MM.1S (cell line): ENCODE measurements at regions not wholly inside any gene's neighbourhood (a gene's known extent, or its start where the extent isn't known, plus 50 kb on each side); places are given as distances from the start of the nearest gene placed in this dataset.

Experiments used
- DNase-seq: peaks from one replicate; pipeline ENCODE4 v3.0.0-alpha.2; 2015
- H2AFZ ChIP-seq: fragments of 300-600 bp; sonication (generic); 2 replicates; pipeline ENCODE4 v1.6.0; 2016; ENCODE audit warnings: antibody characterized with exemption, low read length
- H3F3A ChIP-seq: fragments of 300-600 bp; sonication (generic); 2 replicates; pipeline ENCODE4 v1.6.1; 2016; ENCODE audit warnings: mild to moderate bottlenecking, antibody characterized with exemption, low read length, moderate library complexity, mixed read lengths; ENCODE audit not compliant: insufficient read depth
- H3K27ac ChIP-seq: fragments of 300-600 bp; sonication (generic); 2 replicates; pipeline ENCODE4 v1.5.1; 2016; ENCODE audit warnings: mild to moderate bottlenecking, low read length
- H3K27me3 ChIP-seq: fragments of 300-600 bp; sonication (generic); replicated peaks from 2 replicates; pipeline ENCODE4 v1.6.0; 2016; ENCODE audit warnings: low read length; ENCODE audit not compliant: insufficient read depth
- H3K36me3 ChIP-seq: fragments of 300-600 bp; sonication (generic); replicated peaks from 2 replicates; pipeline ENCODE4 v1.6.1; 2016; ENCODE audit warnings: mild to moderate bottlenecking, low read length, mixed read lengths; ENCODE audit not compliant: insufficient read depth
- H3K4me1 ChIP-seq: fragments of 300-600 bp; sonication (generic); 2 replicates; pipeline ENCODE4 v1.6.1; 2016; ENCODE audit warnings: low read length, mixed read lengths
- H3K4me2 ChIP-seq: fragments of 300-600 bp; sonication (generic); 2 replicates; pipeline ENCODE4 v1.6.0; 2016; ENCODE audit warnings: low read depth, low read length
- H3K4me3 ChIP-seq: fragments of 300-600 bp; sonication (generic); 2 replicates; pipeline ENCODE4 v1.5.1; 2016; ENCODE audit warnings: low read length, mixed read lengths
- H3K79me2 ChIP-seq: fragments of 300-600 bp; sonication (generic); 2 replicates; pipeline ENCODE4 v1.6.1; 2016; ENCODE audit warnings: mixed run types, low read length, mixed read lengths
- H3K9ac ChIP-seq: fragments of 300-600 bp; sonication (generic); 2 replicates; pipeline ENCODE4 v1.6.1; 2016; ENCODE audit warnings: low read length, mixed read lengths
- H3K9me2 ChIP-seq: fragments of 300-600 bp; sonication (generic); replicated peaks from 2 replicates; pipeline ENCODE4 v1.6.1; 2016; ENCODE audit warnings: mild to moderate bottlenecking, low read length, mixed read lengths; ENCODE audit not compliant: insufficient read depth
- H3K9me3 ChIP-seq: fragments of 300-600 bp; sonication (generic); replicated peaks from 2 replicates; pipeline ENCODE4 v1.6.1; 2016; ENCODE audit warnings: mild to moderate bottlenecking, low read length, mixed read lengths; ENCODE audit not compliant: insufficient read depth
- H4K20me1 ChIP-seq: fragments of 300-600 bp; sonication (generic); 2 replicates; pipeline ENCODE4 v1.6.1; 2016; ENCODE audit warnings: mild to moderate bottlenecking, low read length, moderate library complexity, mixed read lengths; ENCODE audit not compliant: insufficient read depth
- EZH2 ChIP-seq: fragments of 300-600 bp; sonication (generic); optimal IDR thresholded peaks from 2 replicates; pipeline ENCODE3; 2017; ENCODE audit warnings: low read depth, mild to moderate bottlenecking, antibody characterized with exemption, low read length, mixed read lengths
- EZH2phosphoT487 ChIP-seq: fragments of 300-600 bp; sonication (generic); IDR thresholded peaks from 2 replicates; pipeline ENCODE4 v1.6.1; 2018; ENCODE audit warnings: antibody characterized with exemption, low read length
- TF ChIP-seq, protein P1 (sequence below): fragments of 300-600 bp; sonication (generic); IDR thresholded peaks from 2 replicates; pipeline ENCODE4 v1.5.1; 2016; ENCODE audit warnings: antibody characterized with exemption, low read length, mixed read lengths

DNA sequence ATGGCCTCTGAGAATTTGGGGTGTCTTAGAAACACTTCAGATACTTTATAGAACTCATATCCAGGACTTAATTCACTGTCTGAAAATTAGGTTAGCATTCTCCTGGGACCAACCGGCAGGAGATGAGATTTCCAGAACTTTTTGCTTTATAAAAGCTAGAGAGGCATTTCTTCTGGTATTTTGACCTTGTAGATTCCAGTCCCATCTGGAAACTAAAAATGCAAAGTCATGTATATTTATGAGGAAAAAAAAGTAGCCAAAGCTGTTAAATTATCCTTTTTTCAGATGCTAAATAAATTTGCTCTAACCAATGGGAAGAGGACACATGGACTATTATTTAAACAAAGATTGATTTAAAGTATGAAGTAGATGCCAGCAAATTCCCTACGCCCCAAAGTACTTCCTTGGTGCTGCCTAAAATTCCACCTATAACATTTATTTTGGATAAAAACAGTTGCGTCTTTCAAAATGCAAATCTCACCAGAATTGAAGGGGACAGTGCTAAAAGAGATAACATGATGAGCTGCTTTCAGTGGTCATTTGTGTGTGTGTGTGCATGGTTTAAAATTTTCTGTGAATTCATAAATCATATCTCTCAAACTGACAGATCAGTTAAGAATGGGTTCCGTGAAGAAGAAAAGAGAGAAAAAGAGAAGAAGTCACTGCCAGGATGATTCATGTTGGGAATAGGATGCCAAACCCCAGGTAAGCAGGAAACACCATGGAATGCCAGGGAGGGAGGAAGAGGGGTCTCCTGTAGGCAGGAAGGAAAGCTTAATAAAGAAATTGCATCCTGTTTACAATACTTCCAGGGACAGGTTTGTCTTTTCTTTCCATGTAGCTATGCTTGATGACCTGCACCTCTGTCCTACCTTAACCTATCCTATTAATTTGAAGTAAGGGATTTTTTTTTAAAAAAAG is 97.7 kb upstream of the RGS6 start:
- no peaks in the 10 kb centered on the region for H3K9me2 ChIP-seq
- H3K79me2 ChIP-seq: no peaks in the 10 kb centered on the region
- no peak overlapping the region for H2AFZ ChIP-seq
- no peak overlapping the region for H3K27ac ChIP-seq
- no peak overlapping the region for H3K4me3 ChIP-seq
- no peaks in the 10 kb centered on the region for H3F3A ChIP-seq
- H3K27me3 ChIP-seq: no peaks in the 10 kb centered on the region
- no peak for DNase-seq
- H4K20me1 ChIP-seq: no peaks in the 10 kb centered on the region
- no peaks in the 10 kb centered on the region for H3K4me1 ChIP-seq
- no peaks in the 10 kb centered on the region for H3K9me3 ChIP-seq
- H3K9ac ChIP-seq: no peak overlapping the region
- H3K4me2 ChIP-seq: no peak overlapping the region
- H3K36me3 ChIP-seq: no peaks in the 10 kb centered on the region
- no peak for TF ChIP-seq EZH2phosphoT487
- TF ChIP-seq, protein P1, sequence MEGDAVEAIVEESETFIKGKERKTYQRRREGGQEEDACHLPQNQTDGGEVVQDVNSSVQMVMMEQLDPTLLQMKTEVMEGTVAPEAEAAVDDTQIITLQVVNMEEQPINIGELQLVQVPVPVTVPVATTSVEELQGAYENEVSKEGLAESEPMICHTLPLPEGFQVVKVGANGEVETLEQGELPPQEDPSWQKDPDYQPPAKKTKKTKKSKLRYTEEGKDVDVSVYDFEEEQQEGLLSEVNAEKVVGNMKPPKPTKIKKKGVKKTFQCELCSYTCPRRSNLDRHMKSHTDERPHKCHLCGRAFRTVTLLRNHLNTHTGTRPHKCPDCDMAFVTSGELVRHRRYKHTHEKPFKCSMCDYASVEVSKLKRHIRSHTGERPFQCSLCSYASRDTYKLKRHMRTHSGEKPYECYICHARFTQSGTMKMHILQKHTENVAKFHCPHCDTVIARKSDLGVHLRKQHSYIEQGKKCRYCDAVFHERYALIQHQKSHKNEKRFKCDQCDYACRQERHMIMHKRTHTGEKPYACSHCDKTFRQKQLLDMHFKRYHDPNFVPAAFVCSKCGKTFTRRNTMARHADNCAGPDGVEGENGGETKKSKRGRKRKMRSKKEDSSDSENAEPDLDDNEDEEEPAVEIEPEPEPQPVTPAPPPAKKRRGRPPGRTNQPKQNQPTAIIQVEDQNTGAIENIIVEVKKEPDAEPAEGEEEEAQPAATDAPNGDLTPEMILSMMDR: no peak
- no peak for TF ChIP-seq EZH2

DNA sequence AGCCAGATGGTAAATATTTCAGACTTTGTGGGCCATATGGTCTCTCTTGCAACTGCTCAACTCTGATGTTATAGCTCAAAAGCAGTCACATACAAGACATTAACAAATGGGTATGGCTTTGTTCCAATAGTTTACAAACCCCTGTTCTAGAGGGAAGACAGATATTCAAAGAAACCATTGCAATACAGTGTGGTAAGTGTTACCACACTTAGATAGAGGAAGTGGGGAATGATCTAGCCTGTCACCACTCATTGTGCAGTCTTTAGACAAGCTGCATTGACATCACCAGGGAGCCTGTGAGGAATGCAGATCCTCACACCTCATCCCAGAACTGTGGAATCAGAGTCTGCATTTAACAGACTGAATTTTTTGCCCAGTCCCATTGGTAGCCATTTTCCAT is 80.0 kb upstream of the RGS6 start:
- TF ChIP-seq, protein P1: no peak
- TF ChIP-seq EZH2phosphoT487: no peak
- no peak for TF ChIP-seq EZH2
- Histone ChIP-seq H3K36me3 (no peaks in the 10 kb centered on the region), H4K20me1 (no peaks in the 10 kb centered on the region), H3K27me3 (no peaks in the 10 kb centered on the region), H3K27ac (no peak overlapping the region), H3F3A (no peaks in the 10 kb centered on the region), H3K4me3 (no peak overlapping the region), H3K4me2 (no peak overlapping the region), H3K9me3 (no peaks in the 10 kb centered on the region), H3K9me2 (no peaks in the 10 kb centered on the region), H3K79me2 (no peaks in the 10 kb centered on the region), H2AFZ (no peak overlapping the region), H3K9ac (no peak overlapping the region), H3K4me1 (peaks cover 6% of the 10 kb centered on the region)
- DNase-seq: no peak

DNA sequence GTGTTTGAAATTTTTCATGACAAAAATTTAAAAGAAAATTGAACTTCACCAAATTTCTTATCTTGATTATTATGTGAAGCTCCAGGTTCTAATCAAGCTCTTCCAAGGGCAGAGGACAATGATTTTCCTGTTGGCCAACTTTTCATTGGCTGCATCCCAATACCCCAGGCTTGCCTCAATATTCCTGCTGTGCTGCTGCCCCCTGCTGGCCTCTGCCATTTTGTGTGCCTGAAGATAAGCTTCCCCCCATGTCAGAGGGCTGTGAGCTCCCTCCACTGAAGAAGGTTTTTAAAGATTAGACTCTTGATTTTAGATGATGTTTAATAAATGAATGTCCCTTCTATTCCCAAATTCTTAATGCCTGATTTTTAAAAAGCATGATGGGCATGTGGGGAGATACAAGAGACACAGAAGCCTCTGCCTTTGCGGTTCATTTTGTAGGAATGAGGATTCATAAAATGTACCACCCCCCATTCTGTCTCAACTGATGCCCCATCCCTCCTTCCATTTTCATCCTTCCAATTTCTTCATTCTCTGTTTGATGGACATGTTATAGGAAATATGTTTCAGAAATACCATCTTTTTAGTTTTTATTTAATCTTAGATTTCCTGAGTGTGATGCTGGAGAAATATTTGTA is 76.7 kb upstream of the RGS6 start:
- peak; percentile 33 for DNase-seq
- H3K27ac ChIP-seq: peak overlapping the region; percentile 38; the same call in 1 of the 2 replicates
- no peaks in the 10 kb centered on the region for H3K27me3 ChIP-seq
- H2AFZ ChIP-seq: peak overlapping the region; percentile 22; the same call in 1 of the 2 replicates
- H3K9me2 ChIP-seq: no peaks in the 10 kb centered on the region
- H3K9ac ChIP-seq: no peak overlapping the region
- peaks cover 6% of the 10 kb centered on the region for H3K4me1 ChIP-seq
- H3K79me2 ChIP-seq: no peaks in the 10 kb centered on the region
- no peaks in the 10 kb centered on the region for H3K36me3 ChIP-seq
- no peaks in the 10 kb centered on the region for H3F3A ChIP-seq
- peak overlapping the region; percentile 35; the same call in 1 of the 2 replicates for H3K4me2 ChIP-seq
- TF ChIP-seq EZH2phosphoT487 (no peak), EZH2 (no peak)
- TF ChIP-seq, protein P1: peak; percentile 59
- no peaks in the 10 kb centered on the region for H3K9me3 ChIP-seq
- no peaks in the 10 kb centered on the region for H4K20me1 ChIP-seq
- no peak overlapping the region for H3K4me3 ChIP-seq
